Skin of body (tissue), 1 donor: ENCODE measurements at regions not wholly inside any gene's neighbourhood (a gene's known extent, or its start where the extent isn't known, plus 50 kb on each side); places are given as distances from the start of the nearest gene placed in this dataset.
"Not testable (repeated sequence)": the region's sequence is repeated elsewhere in the genome, so short reads cannot be mapped to it uniquely, and the experiment has no call there.

Source experiments
- DNase-seq: peaks from one replicate; lab custom pipeline; 2025; lab: John Stamatoyannopoulos, UW

DNA sequence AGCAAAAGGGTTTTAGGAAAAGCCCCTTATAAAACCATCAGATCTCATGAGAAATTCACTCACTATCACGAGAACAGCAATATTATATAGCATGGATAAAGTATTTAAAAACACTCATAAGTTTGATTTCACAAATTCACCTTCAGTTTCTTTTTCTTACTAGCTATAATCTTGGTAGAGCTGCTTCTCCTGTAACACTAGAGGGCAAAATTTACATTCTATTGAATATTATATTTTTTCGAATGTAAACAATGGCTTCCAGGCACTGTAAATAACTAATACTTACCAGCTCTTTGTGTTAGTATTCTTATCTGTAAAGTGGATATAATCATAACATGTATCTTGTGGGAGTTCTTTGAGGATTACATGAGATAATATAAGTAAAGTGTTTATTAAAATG lies 259.6 kb downstream of the CCER1 start:
- no peak for DNase-seq

DNA sequence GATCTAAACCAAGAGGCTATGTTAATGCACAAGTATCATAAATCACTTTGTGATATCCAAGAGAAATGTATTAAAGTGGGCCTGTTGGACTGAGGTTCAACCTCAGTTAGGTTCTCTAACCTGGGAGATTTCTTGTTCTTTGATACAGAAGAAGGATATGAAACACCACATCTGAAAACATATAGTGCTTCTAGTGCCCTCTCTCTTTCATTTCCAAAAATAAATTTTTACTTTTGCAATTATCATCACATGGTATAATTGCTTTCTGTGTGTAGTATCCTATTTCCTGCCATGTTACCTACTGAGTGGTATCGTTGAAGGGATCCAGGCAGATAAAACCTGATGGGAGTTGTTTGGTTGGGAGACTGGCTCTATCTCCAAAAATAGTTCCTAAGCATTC lies 264.9 kb downstream of the CCER1 start:
- DNase-seq, result no peak

DNA sequence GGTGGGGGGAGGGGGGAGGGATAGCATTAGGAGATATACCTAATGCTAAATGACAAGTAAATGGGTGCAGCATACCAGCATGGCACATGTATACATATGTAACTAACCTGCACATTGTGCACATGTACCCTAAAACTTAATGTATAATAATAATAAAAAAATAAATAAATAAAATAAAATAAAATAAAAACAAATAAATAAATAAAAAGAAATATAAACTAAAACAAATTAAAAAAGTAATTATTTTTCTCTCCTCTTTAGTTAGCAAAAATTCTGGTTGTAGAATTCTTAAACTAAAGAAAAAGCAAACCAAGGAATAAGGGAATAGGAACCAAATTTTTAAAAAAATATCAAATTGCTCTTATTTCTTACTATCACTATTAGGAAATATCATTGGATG lies 267.3 kb downstream of the CCER1 start:
- DNase-seq, result not testable (repeated sequence)

DNA sequence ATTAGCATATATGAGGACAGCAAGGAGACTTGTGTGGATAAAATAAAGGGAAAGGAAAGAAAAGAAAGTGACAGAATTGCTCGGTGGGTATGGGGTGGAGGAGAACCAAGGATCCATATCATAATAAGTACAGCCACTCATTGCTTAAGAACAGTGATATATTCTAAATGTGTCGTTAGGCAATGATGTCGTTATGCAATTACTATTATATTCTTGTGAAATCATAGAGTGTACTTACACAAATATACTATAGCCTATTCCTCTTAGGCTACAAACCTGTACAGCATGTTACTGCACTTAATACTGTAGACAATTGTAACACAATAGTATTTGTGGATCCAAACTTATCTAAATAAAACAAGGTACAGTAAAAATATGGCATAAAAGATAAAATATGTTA lies 271.1 kb downstream of the CCER1 start:
- no peak for DNase-seq

DNA sequence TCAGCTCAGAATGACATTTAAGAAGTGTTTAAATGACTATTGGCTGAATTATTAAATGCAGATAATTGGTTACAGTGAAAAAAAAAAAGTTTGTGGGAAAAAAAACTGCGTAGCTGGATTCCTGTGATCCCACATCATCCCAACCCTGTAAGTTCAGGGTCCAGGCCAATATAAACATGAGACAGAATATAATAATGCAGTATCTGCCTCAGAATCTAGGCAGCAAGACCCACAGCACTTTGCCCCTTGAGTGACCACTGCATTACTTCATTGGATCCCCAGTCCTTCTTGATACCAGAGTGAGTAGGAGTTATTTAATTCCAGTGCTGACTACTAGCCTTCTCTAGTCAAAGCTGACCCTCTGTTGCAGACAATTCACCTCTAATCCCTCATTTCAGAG lies 272.6 kb downstream of the CCER1 start:
- DNase-seq, result no peak

DNA sequence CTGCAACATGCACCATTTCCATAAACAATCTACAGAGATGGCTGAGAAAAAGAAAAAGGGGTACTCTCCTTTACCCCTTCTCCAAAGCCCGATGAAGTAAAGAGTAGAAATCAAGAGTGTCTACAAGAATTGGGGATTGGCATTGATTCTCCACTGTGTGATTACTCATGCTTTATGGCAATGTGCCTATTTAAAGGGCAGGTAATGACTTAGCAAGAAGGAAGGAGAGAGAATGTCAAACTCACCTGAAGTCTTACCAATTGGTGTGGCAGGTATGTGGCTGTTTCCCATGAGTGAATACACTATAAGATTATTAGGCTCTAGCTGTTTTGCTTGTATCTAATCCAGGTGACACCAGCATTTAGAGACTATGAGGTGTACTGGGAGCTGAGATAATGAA lies 275.3 kb downstream of the CCER1 start:
- no peak for DNase-seq

DNA sequence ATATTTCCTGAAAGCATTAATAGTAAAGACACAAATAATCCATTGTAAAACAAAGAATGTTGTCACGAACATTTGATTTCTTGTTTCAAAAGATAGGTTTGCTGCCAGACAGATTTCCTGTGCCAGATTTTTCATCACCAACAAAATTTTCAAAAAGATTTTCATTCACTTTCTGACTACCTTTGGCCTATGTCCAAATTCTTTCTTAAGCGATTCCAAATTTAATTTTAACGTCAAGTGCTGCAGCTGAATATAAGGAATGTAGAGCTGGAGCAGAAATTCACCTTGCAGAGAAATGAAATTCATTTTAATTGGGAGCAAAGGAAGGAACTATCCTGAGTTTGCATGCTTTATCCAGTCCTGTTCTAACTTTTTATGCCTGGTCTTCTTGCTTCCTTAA lies 277.4 kb downstream of the CCER1 start:
- DNase-seq, result no peak

DNA sequence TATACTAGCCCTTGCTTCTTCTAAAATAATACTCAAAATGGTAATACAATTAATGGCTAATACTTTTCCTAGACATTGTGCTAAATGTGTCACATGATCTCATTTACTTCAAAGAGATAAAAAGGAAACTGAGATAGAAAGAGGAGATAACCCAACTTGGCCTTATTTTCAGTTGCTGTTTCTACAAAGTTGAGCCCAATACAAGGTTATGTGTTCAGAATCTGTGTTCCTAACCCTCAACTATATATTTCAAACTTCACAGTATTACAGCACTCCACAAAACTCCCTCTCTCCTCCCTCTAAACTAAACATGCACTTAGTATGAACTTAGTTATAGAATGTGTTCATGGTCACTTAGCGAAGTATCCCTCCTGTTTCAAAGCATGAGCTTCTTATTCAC lies 277.9 kb downstream of the CCER1 start:
- no peak for DNase-seq

DNA sequence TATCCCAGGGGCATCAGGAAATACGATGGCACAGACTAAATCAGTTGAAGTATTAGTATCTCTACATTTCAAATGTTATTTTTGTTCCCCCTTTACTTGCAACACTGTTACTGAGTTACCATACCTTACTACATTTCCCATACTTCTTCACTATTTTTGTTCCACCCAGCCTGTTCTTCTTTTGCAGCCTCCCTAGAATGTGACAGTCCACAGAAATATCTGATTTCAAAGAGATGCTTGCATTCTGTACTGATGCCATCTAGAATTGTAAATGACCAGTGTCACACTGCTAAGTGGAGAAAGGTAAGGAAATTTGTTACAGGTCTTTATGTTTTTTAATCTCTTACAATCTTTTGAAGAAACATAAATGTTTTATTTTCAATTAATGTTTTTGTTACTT lies 279.9 kb downstream of the CCER1 start:
- no peak for DNase-seq

DNA sequence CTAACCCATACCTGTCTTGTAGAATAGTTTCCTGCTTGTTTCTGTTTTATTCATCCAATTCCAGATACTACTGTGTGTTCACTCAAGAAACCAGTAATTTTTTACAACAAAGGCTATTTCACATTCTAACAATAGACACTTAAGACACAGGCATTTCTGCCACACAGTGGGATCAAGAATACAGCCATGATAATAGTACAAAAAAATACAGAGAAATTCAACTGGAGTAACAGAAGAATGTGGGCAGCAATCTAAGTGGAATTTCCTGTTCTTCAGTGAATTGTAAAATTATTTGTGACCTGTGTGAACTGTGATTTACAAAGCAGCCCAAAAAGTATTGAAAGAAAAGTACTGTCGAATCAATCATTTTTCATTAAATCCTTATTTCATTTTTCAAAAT lies 282.9 kb downstream of the CCER1 start:
- no peak for DNase-seq

DNA sequence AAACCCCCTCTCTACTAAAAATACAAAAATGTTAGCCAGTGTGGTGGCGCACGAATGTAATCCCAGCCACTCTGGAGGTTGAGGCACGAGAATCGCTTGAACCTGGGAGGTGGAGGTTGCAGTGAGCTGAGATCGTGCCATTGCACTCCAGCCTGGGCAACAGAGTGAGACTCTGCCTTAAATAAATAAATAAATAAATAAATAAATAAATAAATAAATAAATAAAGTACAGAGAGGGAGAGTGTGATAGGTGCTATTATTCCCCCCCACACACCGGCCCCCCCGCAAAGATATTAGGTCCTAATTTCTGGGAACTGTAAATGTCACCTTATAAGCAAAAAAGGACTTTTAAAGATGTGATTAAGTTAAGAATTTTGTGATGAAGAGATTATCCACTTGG lies 291.0 kb downstream of the CCER1 start:
- not testable (repeated sequence) for DNase-seq

DNA sequence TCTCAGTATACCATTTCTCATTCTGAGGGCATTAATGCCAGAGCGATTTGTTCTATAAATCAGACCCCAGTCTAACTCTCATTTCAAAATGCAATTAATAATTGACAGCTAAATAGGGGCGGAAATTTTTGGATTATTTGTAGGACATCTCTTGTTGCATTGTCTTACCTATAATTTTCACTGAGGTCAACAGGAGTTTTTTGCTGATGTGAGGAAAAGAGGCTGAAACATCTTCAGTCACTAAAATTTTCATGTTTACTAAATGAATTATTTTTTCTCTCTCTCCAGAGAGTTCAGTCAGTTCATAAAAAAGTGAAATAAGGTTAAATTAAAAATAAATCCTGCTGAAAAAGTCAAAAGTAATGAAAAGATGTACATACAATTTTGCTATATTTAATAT lies 295.9 kb downstream of the CCER1 start:
- DNase-seq, result no peak

DNA sequence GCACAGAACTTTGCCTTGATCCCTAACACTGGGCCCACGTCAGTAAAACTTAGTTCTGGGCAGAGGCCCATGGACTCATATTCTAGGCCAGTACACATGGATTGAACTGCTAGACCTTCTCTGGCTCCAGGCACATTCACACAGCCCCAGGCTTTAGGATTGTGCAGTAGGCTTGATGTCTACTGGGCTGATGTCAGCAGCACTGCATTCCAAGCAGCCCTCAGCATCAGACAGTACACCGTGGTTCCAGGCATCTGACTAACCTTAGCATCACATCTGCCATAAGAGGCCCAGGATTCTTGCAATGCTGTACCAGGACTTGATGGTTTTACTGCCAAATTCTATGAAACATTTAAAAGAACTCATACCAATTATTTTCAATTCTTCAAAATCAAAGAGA lies 301.9 kb downstream of the CCER1 start:
- DNase-seq, result no peak

DNA sequence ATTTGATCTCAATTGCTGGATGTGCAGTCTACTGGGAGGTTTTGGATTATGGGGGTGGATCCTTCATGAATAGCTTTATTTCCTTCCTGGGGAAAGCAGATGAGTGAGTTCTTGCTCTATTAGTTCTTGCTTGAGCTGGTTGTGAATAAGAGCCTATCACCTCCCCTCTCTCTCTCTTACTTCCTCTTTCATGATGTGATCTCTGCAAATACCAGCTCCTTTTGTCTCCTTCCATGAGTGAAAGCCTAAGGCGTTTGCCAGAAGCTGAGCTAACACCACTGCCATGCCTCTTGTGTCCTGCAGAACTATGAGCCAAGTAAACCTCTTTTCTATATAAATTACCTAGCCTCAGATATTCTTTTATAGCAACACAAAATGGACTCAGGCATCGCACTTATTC lies 302.7 kb downstream of the CCER1 start:
- DNase-seq, result no peak

DNA sequence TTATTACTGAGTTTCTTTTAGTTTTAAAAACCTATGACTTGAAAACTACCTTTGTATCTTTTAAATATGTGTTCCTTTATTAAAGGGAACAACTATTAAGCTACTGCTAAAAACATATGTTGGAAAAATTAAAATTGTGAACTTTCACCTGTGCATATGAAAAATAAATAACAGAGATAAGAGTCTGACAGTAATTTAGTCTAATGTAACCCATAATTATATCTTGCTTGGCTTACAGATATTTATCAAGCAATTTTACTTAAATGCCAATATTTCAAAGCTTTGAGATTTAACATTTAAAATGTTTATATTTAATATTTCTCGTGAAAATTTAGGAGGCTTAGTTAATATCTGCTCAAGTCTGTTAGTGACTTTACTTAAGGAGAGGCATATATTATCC lies 309.8 kb downstream of the CCER1 start:
- no peak for DNase-seq

DNA sequence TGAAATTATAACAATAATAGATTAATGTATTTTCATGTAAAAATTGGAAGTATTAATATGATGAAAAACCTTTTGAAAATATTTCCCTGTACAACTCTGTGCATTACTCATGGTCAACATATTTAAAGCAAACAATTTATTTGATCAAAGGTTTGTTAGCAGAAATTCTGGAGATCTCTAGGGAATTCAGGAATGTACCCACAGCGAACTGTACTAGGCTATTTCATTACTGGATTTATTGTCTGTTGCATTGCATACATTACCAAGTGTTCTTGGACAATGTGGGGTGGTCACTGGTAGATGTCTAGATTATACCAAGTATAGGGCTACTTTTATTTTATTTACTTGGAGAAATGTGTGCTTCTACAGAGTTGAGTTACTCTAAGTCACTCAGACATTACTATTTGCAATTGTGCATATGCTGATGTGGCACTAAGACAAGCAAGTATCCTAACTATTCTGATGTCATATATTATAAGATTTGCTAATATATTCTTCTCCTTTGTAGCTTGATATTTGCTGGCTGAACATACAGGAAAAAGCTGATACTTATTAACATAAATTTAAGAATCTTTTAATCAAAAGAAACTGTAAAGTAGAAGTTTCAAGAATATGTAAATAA lies 323.3 kb downstream of the CCER1 start:
- DNase-seq, result no peak

DNA sequence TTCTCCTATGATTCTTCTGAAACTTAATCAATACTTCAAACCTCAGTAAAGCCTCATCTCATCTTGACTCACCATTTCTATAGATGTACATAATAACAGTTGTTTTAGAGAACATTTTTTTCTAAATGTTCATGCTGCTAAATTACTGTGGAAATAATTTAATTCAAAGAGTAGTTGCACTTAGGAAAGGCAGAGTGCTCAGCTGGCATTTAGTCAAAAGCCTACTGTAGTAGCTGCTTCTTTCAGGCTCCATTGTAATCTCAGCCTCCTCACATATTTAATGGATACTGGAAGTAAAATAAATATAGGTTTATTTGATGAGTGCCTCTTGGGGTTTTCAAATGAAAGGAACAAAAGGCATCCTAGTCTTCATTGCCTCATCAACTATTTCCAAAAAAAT lies 325.0 kb downstream of the CCER1 start:
- DNase-seq, result no peak

DNA sequence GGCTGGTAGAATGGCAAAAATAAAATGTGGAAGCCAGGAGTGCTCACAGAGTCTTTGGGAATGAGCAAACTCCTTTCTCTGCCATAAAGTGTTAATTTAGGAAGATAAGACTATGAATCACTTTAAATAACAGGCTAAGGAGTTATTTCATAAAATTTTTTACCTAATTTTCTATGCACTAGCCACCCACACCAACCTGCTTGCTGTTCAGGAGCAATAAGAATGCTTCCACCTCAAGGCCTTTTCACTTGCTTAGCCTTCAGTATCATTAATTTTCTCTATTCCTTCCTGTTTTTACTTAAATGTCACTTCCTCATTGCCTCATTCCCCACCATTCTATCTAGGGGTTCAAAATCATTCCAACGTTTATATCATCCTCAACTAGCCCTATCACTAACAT lies 326.8 kb downstream of the CCER1 start:
- no peak for DNase-seq

DNA sequence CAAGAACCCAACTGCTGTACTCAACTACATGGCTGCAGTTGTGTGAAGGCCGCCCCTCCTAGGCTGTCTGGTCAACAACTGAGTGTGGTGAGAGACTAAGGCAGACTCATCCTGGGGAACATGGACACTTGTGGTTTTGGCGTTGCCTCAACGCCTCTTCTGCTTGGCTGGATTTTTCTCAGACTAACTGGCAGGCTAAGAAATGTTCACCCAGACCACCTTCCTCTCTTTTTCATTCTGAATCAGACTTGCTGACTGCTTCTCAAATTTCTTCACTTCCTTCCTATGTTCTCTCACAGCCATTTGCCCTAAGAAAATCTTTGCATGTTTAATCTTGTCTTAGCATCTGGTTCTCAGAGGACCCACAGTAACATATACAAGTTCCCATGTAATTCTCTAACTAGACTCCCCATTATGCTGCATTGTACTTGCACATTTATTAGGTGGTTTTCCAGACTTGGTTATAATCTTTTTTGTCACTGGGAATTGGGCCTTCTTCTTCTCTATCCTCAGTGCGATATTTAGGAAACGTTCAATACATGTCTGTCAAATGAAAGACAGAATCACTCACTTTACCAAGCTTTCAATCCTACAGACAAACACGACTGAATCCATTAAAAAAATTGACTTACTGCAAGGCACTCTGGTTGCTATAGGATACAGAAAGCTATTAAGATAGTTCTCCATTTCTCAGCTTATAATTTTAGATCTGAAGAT lies 327.6 kb downstream of the CCER1 start:
- DNase-seq, result no peak

DNA sequence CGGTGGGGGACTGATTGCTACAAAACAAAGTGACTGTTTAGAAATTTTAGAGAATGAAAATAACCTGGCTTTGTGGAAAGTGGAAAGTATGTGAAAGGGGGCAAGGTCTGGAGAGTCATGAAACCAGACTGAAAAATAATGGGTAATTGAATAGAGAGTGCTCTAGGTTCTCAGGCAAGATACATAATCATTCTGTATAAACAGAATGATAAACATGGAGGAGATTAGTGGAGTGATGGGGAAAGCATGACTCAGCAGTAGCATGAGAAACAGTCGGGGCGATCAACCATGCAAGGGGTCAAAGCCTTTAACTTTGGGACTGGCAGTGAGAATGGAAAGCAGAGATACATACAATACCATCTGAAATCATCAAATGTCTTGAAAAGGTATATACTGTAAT lies 332.5 kb downstream of the CCER1 start:
- DNase-seq, result no peak

DNA sequence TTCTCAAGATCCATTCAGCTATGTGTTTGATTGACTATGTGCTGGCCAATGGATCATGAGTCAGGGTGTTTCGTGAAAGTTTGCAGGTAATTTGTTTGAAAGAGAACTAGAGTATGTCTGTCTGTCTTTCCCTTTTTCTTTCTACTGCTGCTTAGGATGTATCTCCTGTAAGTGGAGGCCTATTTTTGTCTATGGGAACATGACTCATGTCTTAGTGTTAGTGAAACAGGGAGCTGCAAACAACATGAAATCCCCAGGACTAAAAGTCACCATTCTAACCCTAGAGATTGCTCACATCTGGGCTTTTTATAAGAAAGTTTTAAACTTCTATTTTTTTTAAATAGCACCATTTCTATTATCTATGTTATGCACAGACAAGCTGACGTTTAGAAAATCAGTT lies 333.0 kb downstream of the CCER1 start:
- DNase-seq, result no peak

DNA sequence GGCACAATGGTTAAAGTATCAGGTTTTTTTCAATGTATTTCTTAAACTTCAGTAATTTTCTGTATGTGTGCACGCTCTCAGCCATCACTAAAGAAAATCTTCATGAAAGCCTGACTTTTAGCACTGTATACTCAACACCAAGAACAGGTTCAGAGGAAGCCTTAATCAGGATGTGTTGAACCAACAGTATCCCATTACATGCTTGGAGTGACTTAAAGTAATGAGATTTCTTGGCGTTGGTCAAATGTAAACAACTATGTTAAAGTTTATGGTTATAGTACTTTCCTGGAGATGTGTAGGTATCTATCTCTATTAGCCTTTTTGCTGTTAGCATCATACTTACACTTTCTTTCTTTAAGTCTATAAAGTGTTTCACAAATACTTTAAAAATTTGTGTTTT lies 335.0 kb downstream of the CCER1 start:
- no peak for DNase-seq

DNA sequence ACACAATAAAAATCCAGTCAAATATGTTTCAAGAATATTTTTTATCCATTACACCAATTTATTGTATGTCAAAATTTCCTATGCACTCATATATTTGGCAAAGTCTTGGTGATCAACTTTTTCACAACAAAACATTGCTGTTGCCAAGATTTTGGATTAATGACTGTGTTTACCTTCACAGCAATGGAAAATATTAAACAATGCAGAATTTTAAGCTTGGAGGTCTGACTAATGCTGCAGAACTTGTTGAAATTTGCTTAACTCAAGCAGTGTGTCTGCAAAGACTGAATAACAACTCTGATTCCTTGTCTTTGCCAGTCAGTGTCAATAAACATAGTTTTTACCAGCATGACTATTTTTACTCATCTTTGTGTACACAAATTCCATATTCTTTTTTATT lies 336.4 kb downstream of the CCER1 start:
- DNase-seq, result peak; percentile 9

DNA sequence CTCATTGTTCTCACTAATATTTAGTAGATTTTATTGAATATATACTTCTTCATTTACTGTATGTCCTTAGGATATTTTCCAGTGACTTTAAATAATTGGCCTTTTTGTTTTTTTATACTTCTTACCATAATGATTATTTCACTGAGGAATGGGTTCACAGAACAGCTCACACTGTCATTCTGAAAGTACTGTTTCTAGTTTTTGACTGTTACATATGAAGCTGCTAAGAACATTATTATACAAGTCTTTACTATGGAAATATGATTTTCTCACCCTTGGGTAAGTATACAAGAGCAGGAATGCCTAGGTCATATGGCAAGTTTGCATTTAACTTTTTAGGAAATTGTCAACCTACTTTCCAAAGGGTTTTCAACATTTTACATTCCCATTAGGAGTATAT lies 343.1 kb downstream of the CCER1 start:
- no peak for DNase-seq
